Smooth muscle cell (in vitro differentiated cells): ENCODE measurements at regions not wholly inside any gene's neighbourhood (a gene's known extent, or its start where the extent isn't known, plus 50 kb on each side); places are given as distances from the start of the nearest gene placed in this dataset.

Experiments used
- DNase-seq: peaks from one replicate; lab custom pipeline; 2025; ENCODE audit not compliant: unreplicated experiment; lab: John Stamatoyannopoulos, UW
- H2AFZ ChIP-seq: fragments of 200-600 bp; sonication (generic); 2 replicates; pipeline ENCODE4 v1.6.0; 2016; ENCODE audit warnings: antibody characterized with exemption, low read depth, mild to moderate bottlenecking
- H3F3A ChIP-seq: fragments of 200-600 bp; sonication (generic); 2 replicates; pipeline ENCODE4 v1.6.0; 2017; ENCODE audit warnings: antibody characterized with exemption, low read depth
- H3K27ac ChIP-seq: fragments of 200-600 bp; sonication (generic); 2 replicates; pipeline ENCODE4 v1.5.1; 2016; ENCODE audit warnings: low read depth, mild to moderate bottlenecking
- H3K27me3 ChIP-seq: fragments of 200-600 bp; sonication (generic); 2 replicates; pipeline ENCODE4 v1.6.1; 2016; ENCODE audit warnings: low read depth, mild to moderate bottlenecking
- H3K36me3 ChIP-seq: fragments of 200-600 bp; sonication (generic); 2 replicates; pipeline ENCODE4 v1.5.1; 2016; ENCODE audit warnings: low read depth
- H3K4me1 ChIP-seq: fragments of 200-600 bp; sonication (generic); 2 replicates; pipeline ENCODE4 v1.5.1; 2016; ENCODE audit warnings: low read depth
- H3K4me2 ChIP-seq: fragments of 200-600 bp; sonication (generic); 2 replicates; pipeline ENCODE4 v1.6.0; 2016; ENCODE audit warnings: mild to moderate bottlenecking
- H3K4me3 ChIP-seq: fragments of 200-600 bp; sonication (generic); 2 replicates; pipeline ENCODE4 v1.5.1; 2016; ENCODE audit warnings: mild to moderate bottlenecking
- H3K79me2 ChIP-seq: fragments of 200-600 bp; sonication (generic); 2 replicates; pipeline ENCODE4 v1.6.0; 2016; ENCODE audit warnings: low read depth, mild to moderate bottlenecking
- H3K9ac ChIP-seq: fragments of 200-600 bp; sonication (generic); 2 replicates; pipeline ENCODE4 v1.6.0; 2016; ENCODE audit warnings: low read depth
- H3K9me3 ChIP-seq: fragments of 200-600 bp; sonication (generic); replicated peaks from 2 replicates; pipeline ENCODE4 v1.5.1; 2016; ENCODE audit warnings: low read depth
- H4K20me1 ChIP-seq: fragments of 200-600 bp; sonication (generic); 2 replicates; pipeline ENCODE4 v1.6.0; 2016; ENCODE audit warnings: low read depth
- CTCF ChIP-seq: fragments of 200-600 bp; sonication (generic); IDR thresholded peaks from 2 replicates; pipeline ENCODE4 v1.5.1; 2017; ENCODE audit warnings: borderline replicate concordance, mild to moderate bottlenecking, antibody characterized with exemption; ENCODE audit not compliant: insufficient read depth, poor library complexity, severe bottlenecking
- WGBS: methylation state at CpG from one replicate; pipeline ENCODE4 v1.1.7; 2016; ENCODE audit warnings: low lambda C conversion rate; 5-methylcytosine and 5-hydroxymethylcytosine counted together

GRCh38 chr15:98146031-98146820, 185.7 kb downstream of the ARRDC4 start:
- Histone ChIP-seq H3K4me3 (no peak overlapping the region), H3K27ac (no peak overlapping the region), H3K9me3 (no peaks in the 10 kb centered on the region), H3K9ac (no peak overlapping the region), H3F3A (no peaks in the 10 kb centered on the region), H3K4me1 (no peaks in the 10 kb centered on the region), H3K27me3 (peaks cover 9% of the 10 kb centered on the region), H4K20me1 (no peaks in the 10 kb centered on the region), H3K36me3 (no peaks in the 10 kb centered on the region), H3K4me2 (no peak overlapping the region), H3K79me2 (no peaks in the 10 kb centered on the region), H2AFZ (no peak overlapping the region)
- WGBS, result 92% methylated on average over 17 of the region's 17 CpGs
- TF ChIP-seq CTCF, result no peak
- no peak for DNase-seq

- Histone ChIP-seq H3K4me3 (no peak overlapping the region), H3K27ac (no peak overlapping the region), H2AFZ (no peak overlapping the region), H3K36me3 (no peaks in the 10 kb centered on the region), H4K20me1 (no peaks in the 10 kb centered on the region), H3K4me2 (no peak overlapping the region), H3F3A (no peaks in the 10 kb centered on the region), H3K79me2 (no peaks in the 10 kb centered on the region), H3K4me1 (no peaks in the 10 kb centered on the region), H3K9ac (no peak overlapping the region), H3K27me3 (peaks cover 9% of the 10 kb centered on the region), H3K9me3 (no peaks in the 10 kb centered on the region)
- no peak for DNase-seq
- no peak for TF ChIP-seq CTCF
- 91% methylated on average over 5 of the region's 5 CpGs for WGBS
Measured at GRCh38 chr15:98147415-98147814, 186.9 kb downstream of the ARRDC4 start.

- no peak overlapping the region for H3K4me3 ChIP-seq
- no peak for DNase-seq
- no peak for TF ChIP-seq CTCF
- no peak overlapping the region for H3K27ac ChIP-seq
- no peak overlapping the region for H3K9ac ChIP-seq
- 87% methylated on average over 2 of the region's 2 CpGs for WGBS
- H2AFZ ChIP-seq, result no peak overlapping the region
- H3K4me1 ChIP-seq, result no peaks in the 10 kb centered on the region
- peaks cover 9% of the 10 kb centered on the region for H3K27me3 ChIP-seq
- H4K20me1 ChIP-seq, result no peaks in the 10 kb centered on the region
- H3K4me2 ChIP-seq, result no peak overlapping the region
- H3K79me2 ChIP-seq, result no peaks in the 10 kb centered on the region
- H3K36me3 ChIP-seq, result no peaks in the 10 kb centered on the region
- no peaks in the 10 kb centered on the region for H3F3A ChIP-seq
- H3K9me3 ChIP-seq, result no peaks in the 10 kb centered on the region
Measured at GRCh38 chr15:98150084-98150483, 189.6 kb downstream of the ARRDC4 start.

GRCh38 chr15:98150536-98150935, 190.0 kb downstream of the ARRDC4 start:
- WGBS, result 89% methylated on average over 3 of the region's 3 CpGs
- Histone ChIP-seq H3K36me3 (no peaks in the 10 kb centered on the region), H3K9me3 (no peaks in the 10 kb centered on the region), H3K9ac (no peak overlapping the region), H3F3A (no peaks in the 10 kb centered on the region), H3K27ac (no peak overlapping the region), H3K27me3 (peaks cover 9% of the 10 kb centered on the region), H4K20me1 (no peaks in the 10 kb centered on the region), H3K4me3 (no peak overlapping the region), H3K4me2 (no peak overlapping the region), H2AFZ (no peak overlapping the region), H3K4me1 (no peaks in the 10 kb centered on the region), H3K79me2 (no peaks in the 10 kb centered on the region)
- DNase-seq, result no peak
- no peak for TF ChIP-seq CTCF
